ENCODE measurements at regions not wholly inside any gene's neighbourhood (a gene's known extent, or its start where the extent isn't known, plus 50 kb on each side); places are given as distances from the start of the nearest gene placed in this dataset.

DNA sequence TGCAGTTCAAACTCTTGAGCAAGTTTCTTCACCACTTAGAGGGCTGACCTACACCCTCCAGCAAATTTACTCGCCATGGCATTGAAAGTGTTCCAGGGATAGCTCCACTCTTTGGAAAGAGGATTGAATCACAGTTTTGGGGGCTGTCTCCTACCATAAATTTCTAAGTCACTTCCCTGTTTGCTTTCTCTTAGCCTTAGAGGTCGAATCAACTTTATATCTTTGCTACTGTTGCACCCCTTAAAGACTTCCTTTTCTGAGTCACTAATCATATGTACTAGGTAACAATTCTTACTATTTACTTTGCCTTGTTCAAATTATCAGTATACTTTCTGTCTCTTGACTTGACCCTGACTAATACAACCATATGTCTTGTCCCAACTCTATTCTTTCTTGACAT is 1151.8 kb upstream of the ALCAM start:
- TF ChIP-seq EZH2 (IDR thresholded peaks at IDR 0.05; ENCODE audit: borderline replicate concordance) = no peak
- TF ChIP-seq, protein P1, sequence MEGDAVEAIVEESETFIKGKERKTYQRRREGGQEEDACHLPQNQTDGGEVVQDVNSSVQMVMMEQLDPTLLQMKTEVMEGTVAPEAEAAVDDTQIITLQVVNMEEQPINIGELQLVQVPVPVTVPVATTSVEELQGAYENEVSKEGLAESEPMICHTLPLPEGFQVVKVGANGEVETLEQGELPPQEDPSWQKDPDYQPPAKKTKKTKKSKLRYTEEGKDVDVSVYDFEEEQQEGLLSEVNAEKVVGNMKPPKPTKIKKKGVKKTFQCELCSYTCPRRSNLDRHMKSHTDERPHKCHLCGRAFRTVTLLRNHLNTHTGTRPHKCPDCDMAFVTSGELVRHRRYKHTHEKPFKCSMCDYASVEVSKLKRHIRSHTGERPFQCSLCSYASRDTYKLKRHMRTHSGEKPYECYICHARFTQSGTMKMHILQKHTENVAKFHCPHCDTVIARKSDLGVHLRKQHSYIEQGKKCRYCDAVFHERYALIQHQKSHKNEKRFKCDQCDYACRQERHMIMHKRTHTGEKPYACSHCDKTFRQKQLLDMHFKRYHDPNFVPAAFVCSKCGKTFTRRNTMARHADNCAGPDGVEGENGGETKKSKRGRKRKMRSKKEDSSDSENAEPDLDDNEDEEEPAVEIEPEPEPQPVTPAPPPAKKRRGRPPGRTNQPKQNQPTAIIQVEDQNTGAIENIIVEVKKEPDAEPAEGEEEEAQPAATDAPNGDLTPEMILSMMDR (IDR thresholded peaks at IDR 0.05; ENCODE audit: poor library complexity) = no peak
